ENCODE measurements at regions not wholly inside any gene's neighbourhood (a gene's known extent, or its start where the extent isn't known, plus 50 kb on each side); places are given as distances from the start of the nearest gene placed in this dataset.

GRCh38 chr5:124341066-124341858, 405.2 kb downstream of the ZNF608 start (continued):
- no peak for TF ChIP-seq ZBTB14 (CRISPR knock-in tag; IDR thresholded peaks at IDR 0.05)
- TF ChIP-seq ETS1 (CRISPR knock-in tag; IDR thresholded peaks at IDR 0.05), result no peak
- TF ChIP-seq FOSL1 (CRISPR knock-in tag; IDR thresholded peaks at IDR 0.05; ENCODE audit: borderline replicate concordance), result no peak
- no peak for TF ChIP-seq DDIT3 (CRISPR knock-in tag; IDR thresholded peaks at IDR 0.05)
- no peak for TF ChIP-seq ZNF383 (CRISPR knock-in tag; IDR thresholded peaks at IDR 0.05; ENCODE audit: borderline replicate concordance)
- no peak for TF ChIP-seq CSRNP2 (CRISPR knock-in tag; conservative IDR thresholded peaks at IDR 0.05; ENCODE audit: low read depth)
- no peak for TF ChIP-seq HMG20B (CRISPR knock-in tag; conservative IDR thresholded peaks at IDR 0.05)
- no peak for TF ChIP-seq ELF3 (CRISPR knock-in tag; IDR thresholded peaks at IDR 0.05)
- no peak for TF ChIP-seq HOXD1 (CRISPR knock-in tag; IDR thresholded peaks at IDR 0.05)
- no peak for TF ChIP-seq ZNF280D (CRISPR knock-in tag; IDR thresholded peaks at IDR 0.05)
